MV-4-11 (cell line): ENCODE measurements at regions not wholly inside any gene's neighbourhood (a gene's known extent, or its start where the extent isn't known, plus 50 kb on each side); places are given as distances from the start of the nearest gene placed in this dataset.
"Not testable (repeated sequence)": the region's sequence is repeated elsewhere in the genome, so short reads cannot be mapped to it uniquely, and the experiment has no call there.

ENCODE experiments used
- DNase-seq: peaks from one replicate; lab custom pipeline; 2025; lab: John Stamatoyannopoulos, UW

GRCh38 chr2:208929894-208930427 lies 493.9 kb upstream of the MAP2 start:
- DNase-seq = no peak

DNA sequence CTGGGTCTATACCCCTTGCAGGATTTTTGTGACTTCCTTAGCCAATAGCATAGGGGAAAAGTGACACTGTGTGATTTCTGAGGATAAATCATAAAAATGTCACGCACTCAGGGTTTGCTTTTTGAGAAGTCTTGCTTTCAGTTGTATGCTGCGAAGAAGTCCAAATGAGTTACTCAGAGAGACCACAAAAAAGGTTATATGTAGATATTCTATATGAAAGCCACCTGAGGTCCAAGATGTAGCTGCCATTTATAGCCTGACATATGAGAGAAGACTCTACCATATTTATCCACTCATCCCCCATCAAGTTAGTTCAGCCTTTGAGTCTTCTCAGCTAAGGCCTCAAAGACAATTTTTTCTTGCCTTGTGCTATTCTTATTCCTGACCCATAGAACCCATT lies 488.3 kb upstream of the MAP2 start:
- DNase-seq = no peak

DNA sequence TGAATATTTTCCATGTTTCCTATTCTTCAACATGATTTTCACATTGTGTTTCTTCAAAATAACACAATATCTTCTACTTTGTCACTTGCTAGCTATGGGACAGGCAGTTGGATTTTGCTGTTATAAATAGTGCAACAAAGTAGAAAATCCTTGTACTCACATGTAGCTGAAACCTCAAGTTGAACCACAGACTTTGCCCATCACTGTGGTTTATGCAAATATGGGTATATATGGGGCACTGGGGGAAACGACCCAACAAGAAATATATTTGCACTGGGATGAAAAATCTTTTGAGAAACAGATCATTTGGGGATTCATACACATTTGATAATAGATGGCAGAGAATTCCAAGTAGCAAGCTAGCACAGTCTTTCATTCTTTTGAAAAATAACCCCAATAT lies 486.3 kb upstream of the MAP2 start:
- peak; percentile 59 for DNase-seq

- no peak for DNase-seq
These were observed 484.0 kb upstream of the MAP2 start for GRCh38 chr2:208939852-208940251.

- no peak for DNase-seq
These were observed 478.1 kb upstream of the MAP2 start for GRCh38 chr2:208945719-208946256.

- DNase-seq = no peak
These were observed 475.8 kb upstream of the MAP2 start for GRCh38 chr2:208948073-208948472.

DNA sequence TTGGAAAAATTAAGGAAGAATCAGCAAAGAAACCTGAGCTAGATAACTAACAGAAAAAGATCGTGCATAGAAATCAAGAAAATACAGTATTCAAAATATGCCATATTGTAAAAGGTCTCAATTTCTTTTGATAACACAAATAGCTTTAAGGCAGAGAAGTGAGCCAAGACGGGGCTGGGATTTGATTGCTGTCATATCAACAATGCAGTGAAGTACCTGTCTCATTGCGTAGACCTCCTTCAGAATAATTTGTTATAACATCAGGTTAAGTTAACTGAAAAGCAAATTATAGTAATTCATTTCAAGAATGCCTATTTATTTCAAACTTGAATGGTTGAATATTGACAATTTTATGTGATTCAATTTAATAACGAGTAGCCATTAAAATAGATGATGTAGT lies 453.8 kb upstream of the MAP2 start:
- no peak for DNase-seq

GRCh38 chr2:208977582-208977981 lies 446.3 kb upstream of the MAP2 start:
- DNase-seq = no peak

DNA sequence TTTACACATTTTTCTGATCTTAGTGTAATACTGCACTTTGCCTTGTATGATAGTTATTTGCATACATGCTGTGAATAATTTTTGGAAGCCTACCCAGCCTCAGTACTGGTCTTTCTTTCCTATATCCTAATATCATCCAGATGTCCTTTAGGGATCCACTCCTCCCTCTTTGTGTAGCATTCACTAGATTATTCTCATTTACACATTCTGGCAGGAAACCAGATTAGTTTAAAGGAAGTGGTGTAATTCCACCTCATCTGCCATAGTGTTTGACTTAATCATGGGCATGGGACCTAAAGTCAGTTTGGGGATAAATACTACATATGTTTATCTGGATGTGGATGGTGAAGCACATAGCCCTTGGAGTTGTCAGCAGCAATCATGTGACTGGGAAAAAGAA lies 444.9 kb upstream of the MAP2 start:
- DNase-seq = no peak

- DNase-seq = no peak
These were observed 443.5 kb upstream of the MAP2 start for GRCh38 chr2:208980321-208980720.

DNA sequence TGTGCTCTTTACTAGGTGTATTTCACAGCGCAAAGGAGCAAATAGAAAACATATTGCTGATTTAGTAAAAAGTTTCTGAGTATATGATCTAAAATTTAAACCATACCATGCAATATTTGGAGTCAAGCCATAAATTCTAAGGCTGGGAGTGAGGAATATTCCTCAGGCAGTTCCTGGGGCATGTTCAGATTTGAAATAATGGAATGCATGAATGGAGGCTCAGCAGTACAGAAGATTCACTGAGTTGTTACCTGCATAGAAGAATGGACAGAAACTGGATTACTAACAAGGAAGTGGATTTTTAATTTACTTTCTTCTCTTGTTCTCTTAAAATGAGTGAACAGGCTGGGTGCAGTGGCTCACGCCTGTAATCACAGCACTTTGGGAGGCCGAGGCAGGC lies 441.0 kb upstream of the MAP2 start:
- no peak for DNase-seq

DNA sequence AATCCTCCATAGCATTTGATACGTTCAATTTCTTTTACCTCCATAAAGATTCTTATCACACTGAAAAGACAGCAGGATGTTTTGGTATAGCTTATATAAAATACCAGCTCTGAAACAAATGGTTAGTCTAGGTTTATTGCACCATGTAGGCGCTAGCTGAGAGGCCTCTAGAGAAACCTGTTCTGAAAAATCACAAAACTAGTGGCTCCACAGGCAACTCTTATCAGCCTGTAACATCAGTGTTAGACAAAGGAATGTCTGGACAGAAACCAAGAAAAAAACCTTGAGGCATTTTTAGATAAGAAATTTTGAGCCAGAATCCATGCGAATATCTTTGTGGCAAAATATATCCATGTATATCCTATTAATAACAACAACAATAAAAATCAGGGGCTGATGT lies 440.4 kb upstream of the MAP2 start:
- no peak for DNase-seq

DNA sequence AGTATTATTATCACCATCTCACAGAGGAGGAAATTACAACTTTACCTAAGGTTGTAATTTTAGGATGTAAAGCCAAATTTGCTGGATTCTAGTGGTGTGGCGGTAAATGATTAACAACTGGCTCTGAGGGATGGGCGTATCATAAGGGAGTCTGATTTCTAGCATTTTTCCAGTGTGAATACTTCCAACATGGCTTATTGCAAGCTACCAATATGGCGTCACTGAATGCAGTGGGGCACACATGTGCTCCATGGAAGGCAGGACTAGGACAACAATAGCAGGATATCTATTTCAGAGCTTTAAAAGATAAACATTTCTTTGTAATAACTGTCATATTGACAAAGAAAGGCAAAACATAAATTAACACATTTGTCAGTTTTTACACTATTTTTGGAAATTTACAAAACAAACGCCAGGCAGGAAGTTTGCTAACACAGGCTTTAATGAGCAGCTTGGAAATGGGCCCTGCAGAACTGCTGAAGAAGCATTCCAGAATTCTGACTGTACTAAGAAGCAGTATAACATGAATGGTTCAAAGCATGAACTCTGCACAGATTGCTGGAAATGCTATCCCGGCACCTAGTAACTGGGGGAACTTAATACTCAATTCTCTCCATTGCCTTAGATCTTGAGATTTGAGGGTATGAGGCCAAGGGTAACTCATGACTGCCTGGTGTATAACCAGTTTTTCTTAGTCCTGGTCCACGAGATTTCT lies 439.3 kb upstream of the MAP2 start:
- no peak for DNase-seq

DNA sequence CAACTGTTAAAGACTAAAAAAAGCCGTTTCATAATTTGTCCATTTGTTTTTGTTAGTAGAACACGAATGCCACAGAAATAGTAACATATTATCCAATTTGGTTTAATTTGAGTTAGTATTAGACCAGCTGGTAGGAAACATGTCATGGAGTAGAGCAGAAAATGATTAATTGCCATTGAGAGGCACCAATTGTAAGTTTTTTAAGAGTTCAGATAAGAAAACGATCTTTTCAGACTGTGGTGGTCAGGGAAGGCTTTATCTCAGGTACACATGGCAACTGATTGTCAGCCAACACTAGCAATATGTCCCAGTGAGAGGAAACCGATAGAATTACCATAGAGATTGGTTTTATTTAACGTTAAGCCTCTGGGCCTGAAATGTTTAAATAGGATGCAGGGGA lies 438.2 kb upstream of the MAP2 start:
- DNase-seq = no peak

DNA sequence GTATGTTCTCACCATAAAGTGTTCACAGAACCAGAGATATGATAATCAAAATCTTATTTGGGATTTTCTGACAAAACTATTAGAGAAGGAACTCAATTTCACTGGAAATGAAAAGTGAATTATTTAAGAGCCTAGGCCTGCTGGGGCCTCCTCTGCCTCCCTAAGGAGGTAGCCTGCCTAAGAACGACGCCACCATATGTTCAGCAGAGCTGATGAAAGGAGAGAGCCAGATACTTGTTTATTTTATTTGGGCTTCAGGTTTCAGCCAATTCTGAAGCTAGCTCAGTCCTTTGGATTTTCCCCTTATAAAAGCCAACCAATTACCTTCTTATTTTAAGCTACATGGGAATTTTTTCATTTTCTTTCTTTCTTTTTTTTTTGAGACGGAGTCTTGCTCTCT lies 433.1 kb upstream of the MAP2 start:
- no peak for DNase-seq

GRCh38 chr2:208999911-209000310 lies 423.9 kb upstream of the MAP2 start:
- no peak for DNase-seq

- no peak for DNase-seq
These were observed 421.8 kb upstream of the MAP2 start for GRCh38 chr2:209002054-209002453.

DNA sequence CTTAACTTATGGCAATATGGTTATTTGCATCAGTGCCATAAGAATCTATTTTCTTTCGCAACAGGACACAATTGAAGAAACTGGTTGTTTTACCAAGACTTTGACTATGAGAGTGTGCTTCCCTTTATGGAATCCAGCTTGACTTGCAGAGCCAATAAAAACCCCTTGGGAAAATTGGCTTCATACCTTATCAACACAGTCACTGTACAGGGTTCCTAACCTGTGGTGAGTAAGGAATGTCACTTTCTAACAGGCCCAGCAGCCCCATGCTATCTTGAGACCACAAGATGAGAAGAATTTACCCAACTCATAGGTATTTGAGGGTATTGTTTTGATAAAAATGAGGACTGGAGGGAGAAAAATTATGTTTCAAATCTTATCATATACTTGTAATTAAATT lies 418.5 kb upstream of the MAP2 start:
- DNase-seq = no peak

DNA sequence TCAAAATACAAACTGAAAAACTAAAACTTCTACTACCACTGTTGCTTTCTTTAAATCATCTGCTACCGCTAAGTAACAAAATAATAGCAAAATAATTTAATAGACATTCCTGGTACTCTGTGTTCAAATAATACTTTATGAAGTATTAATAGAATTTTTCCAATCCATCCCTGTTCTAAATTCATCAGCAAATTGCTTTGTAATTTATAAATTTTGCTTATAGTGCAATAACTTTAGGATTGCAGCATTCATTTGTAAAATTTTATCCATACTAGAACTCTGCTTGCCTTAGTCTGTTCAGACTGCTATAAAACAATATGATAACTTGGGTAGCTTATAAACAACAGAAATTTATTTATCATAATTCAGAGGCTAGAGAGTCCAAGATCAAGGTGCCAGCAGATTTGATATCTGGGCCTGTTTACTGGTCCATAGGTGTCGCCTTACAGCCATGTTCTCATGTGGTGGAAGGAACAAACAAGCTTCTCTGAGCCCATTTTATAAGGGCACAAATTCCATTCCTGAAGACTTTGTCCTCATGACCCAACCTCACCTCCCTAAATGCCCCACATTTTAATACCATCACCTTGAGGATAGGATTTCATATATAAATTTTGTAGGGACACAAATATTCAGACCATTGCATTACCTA lies 415.1 kb upstream of the MAP2 start:
- DNase-seq = no peak

GRCh38 chr2:209018633-209019032 lies 405.2 kb upstream of the MAP2 start:
- not testable (repeated sequence) for DNase-seq

- DNase-seq = no peak
These were observed 394.6 kb upstream of the MAP2 start for GRCh38 chr2:209029249-209029648.

DNA sequence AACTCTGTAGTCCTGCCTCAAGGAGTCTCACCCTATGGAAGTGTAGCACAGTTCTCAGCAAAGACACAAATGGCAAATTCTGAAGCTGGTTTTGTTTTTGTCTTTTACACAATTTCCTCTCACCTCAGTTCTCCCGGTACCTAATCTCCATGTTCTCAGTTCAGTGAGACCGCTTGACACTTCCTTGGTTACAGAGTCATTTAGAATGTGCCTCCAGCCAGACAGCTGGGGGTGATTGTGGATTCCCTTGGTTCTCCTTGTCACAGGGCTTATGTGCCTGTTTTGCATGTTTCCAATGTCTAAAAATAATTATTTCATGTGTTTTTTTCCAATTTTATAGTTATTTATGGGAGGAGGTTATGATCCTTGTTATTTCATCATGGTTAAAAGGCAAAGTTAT lies 379.5 kb upstream of the MAP2 start:
- no peak for DNase-seq

DNA sequence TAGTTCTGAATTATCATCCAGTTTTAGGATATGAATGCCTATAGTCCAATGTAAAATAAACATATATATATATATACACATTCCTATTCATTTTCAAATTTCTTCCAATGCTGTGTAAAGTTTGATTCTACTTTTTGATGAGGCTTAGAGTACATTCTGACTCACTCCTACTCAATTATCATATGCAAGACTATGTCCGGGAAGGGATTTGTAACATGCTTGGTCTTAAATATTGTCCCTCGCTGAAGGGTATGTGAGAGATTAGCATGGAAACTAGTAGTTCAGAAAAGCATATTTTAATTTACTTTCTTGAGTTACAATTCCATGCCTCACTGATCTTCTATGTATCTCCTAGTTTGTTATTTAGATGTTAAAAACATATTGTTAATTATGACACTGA lies 377.7 kb upstream of the MAP2 start:
- no peak for DNase-seq

DNA sequence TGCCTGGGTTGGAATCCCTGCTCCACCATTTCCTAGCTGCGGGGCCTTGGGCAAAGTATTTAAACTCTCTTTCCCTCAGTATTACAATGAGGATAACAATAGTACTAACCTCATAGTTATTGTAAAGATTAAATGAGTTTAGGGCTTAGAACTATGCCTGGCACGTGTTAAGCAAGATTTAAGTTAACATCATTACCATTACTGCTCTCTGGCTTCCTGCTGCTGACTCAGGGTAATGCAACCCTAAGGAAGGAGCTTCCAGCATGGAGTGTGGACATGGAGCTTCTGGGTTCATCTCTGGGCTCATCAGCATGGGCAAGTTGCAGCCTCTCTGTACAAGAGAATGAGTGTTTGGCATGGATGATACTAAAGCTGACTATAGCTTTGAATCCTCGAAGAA lies 374.2 kb upstream of the MAP2 start:
- DNase-seq = no peak
